PC-3 (cell line): ENCODE measurements at regions not wholly inside any gene's neighbourhood (a gene's known extent, or its start where the extent isn't known, plus 50 kb on each side); places are given as distances from the start of the nearest gene placed in this dataset.

Experiments used
- ATAC-seq: fragments of 200-7000 bp; cut with Tn5 transposase; 2 replicates; pipeline ENCODE4 v1.9.1; 2020; ENCODE audit warnings: mild to moderate bottlenecking, moderate library complexity
- BruUV-seq: library from RNA; stranded (reverse); fragments of 400-500 nt; replicated peaks from 2 replicates; lab custom pipeline; 2021; lab: Mats Ljungman, UMichigan
- CTCF ChIA-PET: fragments of 300-600 bp; sonication (Branson Sonifier 250); formaldehyde crosslinking; loops from one replicate; lab custom pipeline; 2022; ENCODE audit warnings: antibody characterized with exemption; lab: Charles Lee
- POLR2A ChIA-PET: fragments of 300-600 bp; sonication (Branson Sonifier 250); formaldehyde crosslinking; loops from one replicate; lab custom pipeline; 2022; ENCODE audit warnings: antibody characterized with exemption; ENCODE audit not compliant: unreplicated experiment; lab: Charles Lee
- DNase-seq: peaks from one replicate; pipeline ENCODE4 v3.0.0-alpha.2; 2015
- H2AFZ ChIP-seq: fragments of 300-600 bp; sonication (generic); 2 replicates; pipeline ENCODE4 v1.6.0; 2016; ENCODE audit warnings: antibody characterized with exemption, low read length
- H3F3A ChIP-seq: fragments of 300-600 bp; sonication (generic); one replicate; pipeline ENCODE4 v1.6.0; 2017; ENCODE audit warnings: antibody characterized with exemption, low read length, control low read depth, mild to moderate bottlenecking; ENCODE audit not compliant: unreplicated experiment
- H3K27ac ChIP-seq: fragments of 300-600 bp; sonication (generic); 2 replicates; pipeline ENCODE4 v1.5.1; 2016; ENCODE audit warnings: mild to moderate bottlenecking, low read length
- H3K27me3 ChIP-seq: fragments of 300-600 bp; sonication (generic); 2 replicates; pipeline ENCODE4 v1.6.1; 2016; ENCODE audit warnings: low read length, mixed read lengths
- H3K36me3 ChIP-seq: fragments of 300-600 bp; sonication (generic); 2 replicates; pipeline ENCODE4 v1.6.1; 2016; ENCODE audit warnings: low read depth, mixed run types, low read length, mixed read lengths
- H3K4me1 ChIP-seq: fragments of 300-600 bp; sonication (generic); 2 replicates; pipeline ENCODE4 v1.5.1; 2016; ENCODE audit warnings: low read length; ENCODE audit not compliant: insufficient read depth
- H3K4me2 ChIP-seq: fragments of 300-600 bp; sonication (generic); 2 replicates; pipeline ENCODE4 v1.6.0; 2016; ENCODE audit warnings: low read length
- H3K4me3 ChIP-seq: fragments of 300-600 bp; sonication (generic); 2 replicates; pipeline ENCODE4 v1.5.1; 2016; ENCODE audit warnings: mild to moderate bottlenecking, low read length, mixed read lengths
- H3K79me2 ChIP-seq: fragments of 300-600 bp; sonication (generic); 2 replicates; pipeline ENCODE4 v1.6.1; 2017; ENCODE audit warnings: low read length, mixed read lengths
- H3K9ac ChIP-seq: fragments of 300-600 bp; sonication (generic); 2 replicates; pipeline ENCODE4 v1.6.0; 2016; ENCODE audit warnings: mild to moderate bottlenecking, low read length
- H3K9me2 ChIP-seq: fragments of 300-600 bp; sonication (generic); replicated peaks from 2 replicates; pipeline ENCODE4 v1.6.1; 2016; ENCODE audit warnings: mixed run types, low read length, mixed read lengths
- H3K9me3 ChIP-seq: fragments of 300-600 bp; sonication (generic); 2 replicates; pipeline ENCODE4 v1.6.1; 2016; ENCODE audit warnings: low read length, mixed read lengths
- H4K20me1 ChIP-seq: fragments of 300-600 bp; sonication (generic); 2 replicates; pipeline ENCODE4 v1.6.1; 2016; ENCODE audit warnings: low read length, mixed read lengths
- CTCF ChIP-seq: fragments of 300-600 bp; sonication (generic); conservative IDR thresholded peaks from 2 replicates; pipeline ENCODE4 v1.5.1; 2017; ENCODE audit warnings: antibody characterized with exemption, low read depth, mild to moderate bottlenecking, low read length
- EZH2 ChIP-seq: fragments of 300-600 bp; sonication (generic); IDR thresholded peaks from one replicate; pipeline ENCODE4 v1.6.1; 2017; ENCODE audit warnings: antibody characterized with exemption, mild to moderate bottlenecking, low read length; ENCODE audit not compliant: unreplicated experiment
- EZH2phosphoT487 ChIP-seq: fragments of 300-600 bp; sonication (generic); IDR thresholded peaks from 2 replicates; pipeline ENCODE4 v1.6.1; 2018; ENCODE audit warnings: mild to moderate bottlenecking, antibody characterized with exemption, low read length, borderline replicate concordance
- intact Hi-C: fragments of 100-400 bp; cut with micrococcal nuclease; formaldehyde crosslinking; loops from 2 replicates; pipeline ENCODE4 v1.9.0; 2023

GRCh38 chr6:154901876-154902552, 93.1 kb upstream of the TIAM2 start:
- ChIA-PET POLR2A (no interaction called here), CTCF (no interaction called here)

GRCh38 chr6:154907291-154907690, 87.8 kb upstream of the TIAM2 start:
- intact Hi-C loops: no loop called here
- ATAC-seq (no peak), DNase-seq (no peak)
- Histone ChIP-seq H3K79me2 (no peaks in the 10 kb centered on the region), H3K4me3 (no peak overlapping the region), H3K9me3 (no peaks in the 10 kb centered on the region), H3F3A (no peaks in the 10 kb centered on the region), H2AFZ (no peak overlapping the region), H3K9me2 (no peaks in the 10 kb centered on the region), H3K27ac (no peak overlapping the region), H3K9ac (no peak overlapping the region), H3K36me3 (no peaks in the 10 kb centered on the region), H3K4me1 (no peaks in the 10 kb centered on the region), H4K20me1 (no peaks in the 10 kb centered on the region), H3K4me2 (no peak overlapping the region), H3K27me3 (no peaks in the 10 kb centered on the region)
- ChIA-PET POLR2A (no interaction called here), CTCF (no interaction called here)
- no TSS peak for BruUV-seq
- TF ChIP-seq EZH2 (no peak), EZH2phosphoT487 (no peak), CTCF (no peak)

More at GRCh38 chr6:154901876-154902552, 93.1 kb upstream of the TIAM2 start:
- no TSS peak for BruUV-seq
- DNase-seq (no peak), ATAC-seq (no peak)
- TF ChIP-seq CTCF (no peak), EZH2 (no peak), EZH2phosphoT487 (no peak)
- no peak overlapping the region for H3K9ac ChIP-seq
- H3K9me2 ChIP-seq: no peaks in the 10 kb centered on the region
- H3K27ac ChIP-seq: no peak overlapping the region
- no peak overlapping the region for H3K4me2 ChIP-seq
- no peaks in the 10 kb centered on the region for H3F3A ChIP-seq
- no peaks in the 10 kb centered on the region for H4K20me1 ChIP-seq
- H2AFZ ChIP-seq: no peak overlapping the region
- H3K4me1 ChIP-seq: no peaks in the 10 kb centered on the region
- no peak overlapping the region for H3K4me3 ChIP-seq
- intact Hi-C loops: no loop called here
- no peaks in the 10 kb centered on the region for H3K27me3 ChIP-seq
- no peaks in the 10 kb centered on the region for H3K36me3 ChIP-seq
- H3K9me3 ChIP-seq: no peaks in the 10 kb centered on the region
- H3K79me2 ChIP-seq: no peaks in the 10 kb centered on the region

- ChIA-PET CTCF (no interaction called here), POLR2A (no interaction called here)
- H4K20me1 ChIP-seq: no peaks in the 10 kb centered on the region
- H3K9me2 ChIP-seq: no peaks in the 10 kb centered on the region
- no peaks in the 10 kb centered on the region for H3K27me3 ChIP-seq
- ATAC-seq (no peak), DNase-seq (no peak)
- no peaks in the 10 kb centered on the region for H3K36me3 ChIP-seq
- intact Hi-C loops: no loop called here
- H3K9me3 ChIP-seq: no peaks in the 10 kb centered on the region
- TF ChIP-seq EZH2 (no peak), CTCF (no peak), EZH2phosphoT487 (no peak)
- no peak overlapping the region for H3K4me2 ChIP-seq
- H3K4me1 ChIP-seq: no peaks in the 10 kb centered on the region
- no peak overlapping the region for H3K4me3 ChIP-seq
- H3K27ac ChIP-seq: no peak overlapping the region
- no TSS peak for BruUV-seq
- H3F3A ChIP-seq: no peaks in the 10 kb centered on the region
- no peaks in the 10 kb centered on the region for H3K79me2 ChIP-seq
- H2AFZ ChIP-seq: no peak overlapping the region
- no peak overlapping the region for H3K9ac ChIP-seq
Observed at GRCh38 chr6:154908723-154909122, 86.4 kb upstream of the TIAM2 start.
